ENCODE measurements at regions not wholly inside any gene's neighbourhood (a gene's known extent, or its start where the extent isn't known, plus 50 kb on each side); places are given as distances from the start of the nearest gene placed in this dataset.
A peak's percentile ranks its signal among the peaks of the same experiment; 100 is the strongest.
"Not testable (repeated sequence)": the region's sequence is repeated elsewhere in the genome, so short reads cannot be mapped to it uniquely, and the experiment has no call there.

DNA sequence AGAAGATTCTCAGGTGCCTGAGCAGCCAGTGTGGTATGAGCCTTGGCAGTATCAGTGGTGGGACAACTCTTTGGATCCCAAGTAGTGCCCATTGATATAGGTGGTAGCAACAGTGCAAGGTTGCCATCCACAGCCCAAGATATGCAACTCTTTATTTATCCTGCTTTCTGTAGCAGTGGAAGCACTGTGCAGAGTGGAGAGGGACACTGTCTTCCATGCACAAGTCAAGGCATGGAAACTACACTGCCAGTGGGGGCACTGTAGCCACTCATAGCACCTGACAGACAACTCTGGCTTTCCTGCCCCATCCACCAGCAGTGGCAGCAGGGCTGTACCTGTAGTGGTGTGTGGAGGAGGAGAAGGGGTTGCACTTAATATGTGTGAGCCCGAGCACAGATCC is 409.6 kb upstream of the TMEFF2 start:
- ChIA-PET POLR2A (no interaction called here), CTCF (no interaction called here)
- no peaks in the 10 kb centered on the region for H3K79me2 ChIP-seq (ENCODE audit: control insufficient read depth, insufficient read depth, low read length)

DNA sequence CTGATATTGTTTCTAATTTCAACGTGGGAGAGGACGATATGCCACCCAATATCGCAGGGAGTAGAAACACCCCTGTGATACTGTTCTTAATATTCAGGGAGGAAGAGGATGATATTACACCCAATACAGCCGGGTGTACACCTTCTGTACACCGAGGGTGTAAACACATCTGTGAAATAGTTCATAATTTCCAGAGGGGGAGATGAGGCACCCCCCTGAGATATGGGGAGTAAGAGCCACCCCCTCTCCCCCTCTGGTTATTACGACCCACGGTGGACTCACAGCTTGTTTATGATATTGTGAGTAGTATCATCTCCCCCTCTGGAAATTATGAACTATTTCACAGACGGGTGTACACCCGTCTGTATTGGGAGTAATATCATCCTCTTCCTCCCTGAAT is 403.9 kb upstream of the TMEFF2 start:
- no CpG with 5 or more reads among the region's 9 CpGs for WGBS (ENCODE audit: insufficient coverage)
- H3K27me3 ChIP-seq (replicated peaks in 1 of 4; ENCODE audit: control extremely low read depth in 1 of 4, control insufficient read depth in 3 of 4, insufficient read depth in 4 of 4, low read length in 3 of 4); H3K4me1 ChIP-seq (ENCODE audit: control insufficient read depth in 2 of 2, insufficient read depth in 2 of 2, low read length in 2 of 2); H3K27ac ChIP-seq (ENCODE audit: low read length in 2 of 2); POLR2A ChIA-PET; DNase-seq; H3K4me3 Mint-ChIP-seq; H2AFZ ChIP-seq (ENCODE audit: insufficient read depth, low read depth, low read length, poor library complexity, severe bottlenecking); H3K36me3 ChIP-seq (replicated peaks in 1 of 2; ENCODE audit: control extremely low read depth in 1 of 2, control insufficient read depth in 1 of 2, extremely low read depth in 1 of 2, insufficient read depth in 2 of 2, low read length in 1 of 2); H3K27me3 Mint-ChIP-seq; H3K4me1 Mint-ChIP-seq; H3K27ac Mint-ChIP-seq; H3K9me3 Mint-ChIP-seq (ENCODE audit: insufficient read depth); ATAC-seq (ENCODE audit: low read depth); H3K79me2 ChIP-seq (ENCODE audit: control insufficient read depth, insufficient read depth, low read length); H4K20me1 ChIP-seq (ENCODE audit: control insufficient read depth, insufficient read depth, low read length, poor library complexity, severe bottlenecking); H3K9ac ChIP-seq (ENCODE audit: low read length); CTCF ChIA-PET; H3K9me3 ChIP-seq (ENCODE audit: control extremely low read depth in 1 of 3, control insufficient read depth in 2 of 3, insufficient read depth in 1 of 3, low read length in 2 of 3); H3K4me2 ChIP-seq (replicated peaks; ENCODE audit: low read depth, low read length, poor library complexity, severe bottlenecking); intact Hi-C loops (cut with micrococcal nuclease); H3K4me3 ChIP-seq (ENCODE audit: control extremely low read depth in 1 of 5, extremely low read depth in 1 of 5, insufficient read depth in 1 of 5, low read depth in 2 of 5, low read length in 4 of 5): not testable (repeated sequence)

More for the DNA sequence above, 409.6 kb upstream of the TMEFF2 start:
- no peaks in the 10 kb centered on the region for H4K20me1 ChIP-seq (ENCODE audit: control insufficient read depth, insufficient read depth, low read length, poor library complexity, severe bottlenecking)
- TF ChIP-seq EZH2 (IDR thresholded peaks at IDR 0.05; ENCODE audit: borderline replicate concordance, insufficient read depth, low read depth, low read length, poor library complexity, severe bottlenecking): no peak
- TF ChIP-seq, protein P1, sequence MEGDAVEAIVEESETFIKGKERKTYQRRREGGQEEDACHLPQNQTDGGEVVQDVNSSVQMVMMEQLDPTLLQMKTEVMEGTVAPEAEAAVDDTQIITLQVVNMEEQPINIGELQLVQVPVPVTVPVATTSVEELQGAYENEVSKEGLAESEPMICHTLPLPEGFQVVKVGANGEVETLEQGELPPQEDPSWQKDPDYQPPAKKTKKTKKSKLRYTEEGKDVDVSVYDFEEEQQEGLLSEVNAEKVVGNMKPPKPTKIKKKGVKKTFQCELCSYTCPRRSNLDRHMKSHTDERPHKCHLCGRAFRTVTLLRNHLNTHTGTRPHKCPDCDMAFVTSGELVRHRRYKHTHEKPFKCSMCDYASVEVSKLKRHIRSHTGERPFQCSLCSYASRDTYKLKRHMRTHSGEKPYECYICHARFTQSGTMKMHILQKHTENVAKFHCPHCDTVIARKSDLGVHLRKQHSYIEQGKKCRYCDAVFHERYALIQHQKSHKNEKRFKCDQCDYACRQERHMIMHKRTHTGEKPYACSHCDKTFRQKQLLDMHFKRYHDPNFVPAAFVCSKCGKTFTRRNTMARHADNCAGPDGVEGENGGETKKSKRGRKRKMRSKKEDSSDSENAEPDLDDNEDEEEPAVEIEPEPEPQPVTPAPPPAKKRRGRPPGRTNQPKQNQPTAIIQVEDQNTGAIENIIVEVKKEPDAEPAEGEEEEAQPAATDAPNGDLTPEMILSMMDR (IDR thresholded peaks at IDR 0.05): no peak
- DNase-seq: peak; percentile 1
- peaks cover 0 to 9% (median 0%) of the 10 kb centered on the region in 3 donors for H3K9me3 ChIP-seq (ENCODE audit: control extremely low read depth in 1 of 3, control insufficient read depth in 2 of 3, insufficient read depth in 1 of 3, low read length in 2 of 3)
- no peaks in the 10 kb centered on the region for H3K9me3 Mint-ChIP-seq (ENCODE audit: insufficient read depth)
- H3K27me3 ChIP-seq (replicated peaks in 1 of 4; ENCODE audit: control extremely low read depth in 1 of 4, control insufficient read depth in 3 of 4, insufficient read depth in 4 of 4, low read length in 3 of 4): no peaks in the 10 kb centered on the region
- H3K4me3 ChIP-seq (ENCODE audit: control extremely low read depth in 1 of 5, extremely low read depth in 1 of 5, insufficient read depth in 1 of 5, low read depth in 2 of 5, low read length in 4 of 5): no peak overlapping the region
- no peaks in the 10 kb centered on the region for H3K4me1 ChIP-seq (ENCODE audit: control insufficient read depth in 2 of 2, insufficient read depth in 2 of 2, low read length in 2 of 2)
- 100% methylated on average over 1 of the region's 1 CpG for WGBS (ENCODE audit: insufficient coverage)
- no peak overlapping the region for H3K27ac ChIP-seq (ENCODE audit: low read length in 2 of 2)
- H2AFZ ChIP-seq (ENCODE audit: insufficient read depth, low read depth, low read length, poor library complexity, severe bottlenecking): no peak overlapping the region
- H3K4me3 Mint-ChIP-seq: no peak overlapping the region
- H3K36me3 ChIP-seq (replicated peaks in 1 of 2; ENCODE audit: control extremely low read depth in 1 of 2, control insufficient read depth in 1 of 2, extremely low read depth in 1 of 2, insufficient read depth in 2 of 2, low read length in 1 of 2): no peaks in the 10 kb centered on the region
- H3K4me1 Mint-ChIP-seq: no peaks in the 10 kb centered on the region
- H3K27ac Mint-ChIP-seq: no peak overlapping the region
- no peak overlapping the region for H3K4me2 ChIP-seq (replicated peaks; ENCODE audit: low read depth, low read length, poor library complexity, severe bottlenecking)
- no peaks in the 10 kb centered on the region for H3K27me3 Mint-ChIP-seq
- intact Hi-C loops (cut with micrococcal nuclease): no loop called here
- ATAC-seq (ENCODE audit: low read depth): no peak
- H3K9ac ChIP-seq (ENCODE audit: low read length): no peak overlapping the region

All from B cell (primary cell).